ENCODE measurements at regions not wholly inside any gene's neighbourhood (a gene's known extent, or its start where the extent isn't known, plus 50 kb on each side); places are given as distances from the start of the nearest gene placed in this dataset.

GRCh38 chr20:52787216-52787615, 184.9 kb upstream of the TSHZ2 start:
- Histone ChIP-seq H3K4me3 (ENCODE audit: low read length in 2 of 2) (no peak overlapping the region), H3K36me3 (ENCODE audit: control insufficient read depth in 1 of 2, insufficient read depth in 2 of 2, low read length in 1 of 2) (no peaks in the 10 kb centered on the region), H3K27me3 (ENCODE audit: control insufficient read depth in 1 of 2, insufficient read depth in 2 of 2, low read length in 1 of 2) (no peaks in the 10 kb centered on the region), H3K27ac (ENCODE audit: low read depth in 1 of 2, low read length in 2 of 2) (no peak overlapping the region), H3K4me1 (ENCODE audit: control insufficient read depth in 1 of 2, insufficient read depth in 2 of 2, low read length in 2 of 2) (no peaks in the 10 kb centered on the region), H3K9me3 (ENCODE audit: control insufficient read depth, low read length) (no peaks in the 10 kb centered on the region)
- WGBS, 2 donors: 48 to 53% methylated on average over 3 of the region's 3 CpGs
- intact Hi-C loops (cut with DNase I): no loop called here
- ATAC-seq (ENCODE audit: low FRiP score) (no peak), DNase-seq (no peak)

DNA sequence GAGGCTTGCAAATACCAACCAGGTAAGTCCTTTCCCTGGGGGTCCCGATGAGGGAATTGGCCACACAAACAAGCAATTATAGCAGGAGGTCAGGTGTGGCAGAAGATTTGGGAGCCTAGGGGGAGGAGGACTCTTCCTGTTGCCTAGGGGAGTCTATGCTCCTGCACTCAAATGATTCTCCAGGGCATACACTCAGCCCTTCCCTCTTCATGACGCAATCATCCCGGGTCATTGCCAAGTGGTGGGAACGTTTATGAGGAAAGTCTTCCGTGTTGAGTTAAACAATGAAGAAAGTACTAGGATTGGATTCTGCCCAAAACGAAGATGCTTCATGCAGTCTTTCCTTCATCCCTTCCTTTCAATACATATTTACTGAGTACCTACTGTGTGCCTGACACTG, 186.5 kb upstream of the TSHZ2 start:
- ATAC-seq (ENCODE audit: low FRiP score): no peak

GRCh38 chr20:52783769-52784168, 188.4 kb upstream of the TSHZ2 start:
- WGBS, 2 donors: 67 to 74% methylated on average over 2 of the region's 2 CpGs
- no peak for ATAC-seq (ENCODE audit: low FRiP score)

More for the DNA sequence above, 186.5 kb upstream of the TSHZ2 start:
- Histone ChIP-seq H3K9me3 (ENCODE audit: control insufficient read depth, low read length) (no peaks in the 10 kb centered on the region), H3K4me3 (ENCODE audit: low read length in 2 of 2) (no peak overlapping the region), H3K36me3 (ENCODE audit: control insufficient read depth in 1 of 2, insufficient read depth in 2 of 2, low read length in 1 of 2) (no peaks in the 10 kb centered on the region), H3K4me1 (ENCODE audit: control insufficient read depth in 1 of 2, insufficient read depth in 2 of 2, low read length in 2 of 2) (no peaks in the 10 kb centered on the region), H3K27me3 (ENCODE audit: control insufficient read depth in 1 of 2, insufficient read depth in 2 of 2, low read length in 1 of 2) (no peaks in the 10 kb centered on the region), H3K27ac (ENCODE audit: low read depth in 1 of 2, low read length in 2 of 2) (no peak overlapping the region)
- peak in 1 of 2 donors; percentile 43 for DNase-seq
- intact Hi-C loops (cut with DNase I): no loop called here
- 76 to 81% methylated on average over 6 of the region's 6 CpGs for WGBS, 2 donors

GRCh38 chr20:52780462-52780861, 191.7 kb upstream of the TSHZ2 start:
- DNase-seq (no peak), ATAC-seq (ENCODE audit: low FRiP score) (no peak)
- H3K27me3 ChIP-seq (ENCODE audit: control insufficient read depth in 1 of 2, insufficient read depth in 2 of 2, low read length in 1 of 2): no peaks in the 10 kb centered on the region
- H3K4me1 ChIP-seq (ENCODE audit: control insufficient read depth in 1 of 2, insufficient read depth in 2 of 2, low read length in 2 of 2): no peaks in the 10 kb centered on the region
- H3K36me3 ChIP-seq (ENCODE audit: control insufficient read depth in 1 of 2, insufficient read depth in 2 of 2, low read length in 1 of 2): no peaks in the 10 kb centered on the region
- H3K9me3 ChIP-seq (ENCODE audit: control insufficient read depth, low read length): no peaks in the 10 kb centered on the region
- intact Hi-C loops (cut with DNase I): no loop called here
- H3K27ac ChIP-seq (ENCODE audit: low read depth in 1 of 2, low read length in 2 of 2): no peak overlapping the region
- no peak overlapping the region for H3K4me3 ChIP-seq (ENCODE audit: low read length in 2 of 2)
- WGBS, 2 donors: 33 to 50% methylated on average over 2 of the region's 2 CpGs

More at GRCh38 chr20:52783769-52784168, 188.4 kb upstream of the TSHZ2 start:
- Histone ChIP-seq H3K4me1 (ENCODE audit: control insufficient read depth in 1 of 2, insufficient read depth in 2 of 2, low read length in 2 of 2) (no peaks in the 10 kb centered on the region), H3K9me3 (ENCODE audit: control insufficient read depth, low read length) (no peaks in the 10 kb centered on the region), H3K36me3 (ENCODE audit: control insufficient read depth in 1 of 2, insufficient read depth in 2 of 2, low read length in 1 of 2) (no peaks in the 10 kb centered on the region), H3K4me3 (ENCODE audit: low read length in 2 of 2) (no peak overlapping the region), H3K27ac (ENCODE audit: low read depth in 1 of 2, low read length in 2 of 2) (no peak overlapping the region), H3K27me3 (ENCODE audit: control insufficient read depth in 1 of 2, insufficient read depth in 2 of 2, low read length in 1 of 2) (no peaks in the 10 kb centered on the region)
- DNase-seq: no peak
- intact Hi-C loops (cut with DNase I): loop anchor here in 1 of 2 donors (1.0 kb wide), 1 partner anchor 16 kb away; no protein-coding TSS in a partner anchor

DNA sequence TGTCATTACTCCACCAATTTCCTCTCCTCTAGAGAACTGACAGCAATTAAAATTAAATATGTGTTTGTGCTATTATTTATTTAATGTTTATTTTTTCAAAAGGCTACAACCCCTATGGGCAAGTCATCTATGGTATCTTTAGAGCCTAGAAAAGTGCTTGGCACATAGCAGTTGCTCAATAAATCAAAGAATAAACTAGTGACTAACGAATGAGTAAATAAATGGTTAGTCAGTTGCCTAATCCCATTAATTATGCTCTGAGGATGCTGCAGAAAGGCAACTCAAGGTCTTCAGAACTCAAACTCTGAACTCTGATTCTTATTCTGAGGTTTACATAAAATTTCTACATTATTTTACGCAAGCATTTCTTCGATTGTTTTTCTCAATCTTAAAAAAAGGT, 193.0 kb upstream of the TSHZ2 start:
- intact Hi-C loops (cut with DNase I): no loop called here
- DNase-seq: no peak
- no peaks in the 10 kb centered on the region for H3K27me3 ChIP-seq (ENCODE audit: control insufficient read depth in 1 of 2, insufficient read depth in 2 of 2, low read length in 1 of 2)
- H3K4me3 ChIP-seq (ENCODE audit: low read length in 2 of 2): no peak overlapping the region
- H3K9me3 ChIP-seq (ENCODE audit: control insufficient read depth, low read length): no peaks in the 10 kb centered on the region
- H3K4me1 ChIP-seq (ENCODE audit: control insufficient read depth in 1 of 2, insufficient read depth in 2 of 2, low read length in 2 of 2): no peaks in the 10 kb centered on the region
- no peak overlapping the region for H3K27ac ChIP-seq (ENCODE audit: low read depth in 1 of 2, low read length in 2 of 2)
- H3K36me3 ChIP-seq (ENCODE audit: control insufficient read depth in 1 of 2, insufficient read depth in 2 of 2, low read length in 1 of 2): no peaks in the 10 kb centered on the region
- no peak for ATAC-seq (ENCODE audit: low FRiP score)
- 83 to 84% methylated on average over 3 of the region's 3 CpGs for WGBS, 2 donors

DNA sequence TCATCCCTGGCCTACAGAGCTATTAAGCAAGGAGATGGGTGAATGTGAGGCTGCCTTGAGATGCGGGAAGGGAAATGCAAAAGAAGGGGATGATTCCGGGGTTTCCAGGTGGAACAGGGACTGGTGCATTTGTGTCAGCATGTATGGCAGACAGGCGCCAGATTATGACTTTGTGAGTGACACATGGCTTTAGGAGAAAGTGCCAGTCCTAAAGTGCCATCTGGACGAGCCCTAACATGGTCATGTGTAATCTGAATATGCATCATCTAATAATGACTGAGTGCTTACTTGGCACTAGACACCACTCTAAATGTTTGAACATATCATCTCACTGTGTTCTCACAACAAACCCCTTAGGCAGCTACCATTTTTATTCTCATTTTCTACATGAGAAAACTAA, 195.0 kb upstream of the TSHZ2 start:
- Histone ChIP-seq H3K4me3 (ENCODE audit: low read length in 2 of 2) (no peak overlapping the region), H3K27ac (ENCODE audit: low read depth in 1 of 2, low read length in 2 of 2) (no peak overlapping the region), H3K4me1 (ENCODE audit: control insufficient read depth in 1 of 2, insufficient read depth in 2 of 2, low read length in 2 of 2) (no peaks in the 10 kb centered on the region), H3K36me3 (ENCODE audit: control insufficient read depth in 1 of 2, insufficient read depth in 2 of 2, low read length in 1 of 2) (no peaks in the 10 kb centered on the region), H3K9me3 (ENCODE audit: control insufficient read depth, low read length) (no peaks in the 10 kb centered on the region), H3K27me3 (ENCODE audit: control insufficient read depth in 1 of 2, insufficient read depth in 2 of 2, low read length in 1 of 2) (no peaks in the 10 kb centered on the region)
- intact Hi-C loops (cut with DNase I): no loop called here
- 76 to 81% methylated on average over 4 of the region's 4 CpGs for WGBS, 2 donors
- no peak for ATAC-seq (ENCODE audit: low FRiP score)
- no peak for DNase-seq

DNA sequence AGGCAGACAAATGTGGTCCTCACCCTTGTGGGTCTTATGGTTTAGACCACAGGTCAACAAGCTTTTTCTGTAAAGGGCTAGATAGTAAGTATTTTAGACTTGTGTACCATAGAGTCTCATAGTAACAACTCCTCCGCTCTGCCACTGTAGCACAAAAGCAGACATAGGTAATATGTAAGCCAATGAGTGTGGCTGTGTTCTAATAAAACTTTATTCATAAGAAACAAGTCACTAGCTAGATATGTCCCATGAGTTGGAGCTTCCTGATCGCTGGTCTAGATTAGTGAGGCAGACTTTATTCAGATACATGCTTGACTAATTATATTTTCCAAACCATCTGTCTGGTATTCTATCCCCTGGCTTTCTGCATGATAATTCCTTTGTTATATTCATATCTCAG, 196.4 kb upstream of the TSHZ2 start:
- intact Hi-C loops (cut with DNase I): no loop called here
- no peaks in the 10 kb centered on the region for H3K36me3 ChIP-seq (ENCODE audit: control insufficient read depth in 1 of 2, insufficient read depth in 2 of 2, low read length in 1 of 2)
- DNase-seq: no peak
- H3K9me3 ChIP-seq (ENCODE audit: control insufficient read depth, low read length): no peaks in the 10 kb centered on the region
- H3K27me3 ChIP-seq (ENCODE audit: control insufficient read depth in 1 of 2, insufficient read depth in 2 of 2, low read length in 1 of 2): no peaks in the 10 kb centered on the region
- H3K4me1 ChIP-seq (ENCODE audit: control insufficient read depth in 1 of 2, insufficient read depth in 2 of 2, low read length in 2 of 2): no peaks in the 10 kb centered on the region
- H3K27ac ChIP-seq (ENCODE audit: low read depth in 1 of 2, low read length in 2 of 2): no peak overlapping the region
- no peak for ATAC-seq (ENCODE audit: low FRiP score)
- WGBS, 2 donors: 84 to 91% methylated on average over 2 of the region's 2 CpGs
- no peak overlapping the region for H3K4me3 ChIP-seq (ENCODE audit: low read length in 2 of 2)

GRCh38 chr20:52768694-52769093, 203.5 kb upstream of the TSHZ2 start:
- no peak for ATAC-seq (ENCODE audit: low FRiP score)
- H3K9me3 ChIP-seq (ENCODE audit: control insufficient read depth, low read length): peaks cover 2% of the 10 kb centered on the region
- WGBS, 2 donors: 13 to 22% methylated on average over 6 of the region's 6 CpGs

GRCh38 chr20:52766645-52767435, 205.3 kb upstream of the TSHZ2 start:
- H3K9me3 ChIP-seq (ENCODE audit: control insufficient read depth, low read length): peaks cover 2% of the 10 kb centered on the region
- DNase-seq (no peak), ATAC-seq (ENCODE audit: low FRiP score) (no peak)
- H3K4me3 ChIP-seq (ENCODE audit: low read length in 2 of 2): no peak overlapping the region
- H3K27me3 ChIP-seq (ENCODE audit: control insufficient read depth in 1 of 2, insufficient read depth in 2 of 2, low read length in 1 of 2): no peaks in the 10 kb centered on the region
- H3K27ac ChIP-seq (ENCODE audit: low read depth in 1 of 2, low read length in 2 of 2): no peak overlapping the region
- no peaks in the 10 kb centered on the region for H3K36me3 ChIP-seq (ENCODE audit: control insufficient read depth in 1 of 2, insufficient read depth in 2 of 2, low read length in 1 of 2)
- 42 to 50% methylated on average over 7 of the region's 7 CpGs for WGBS, 2 donors
- intact Hi-C loops (cut with DNase I): loop anchor here in 1 of 2 donors (1.0 kb wide), 1 partner anchor 17 kb away; no protein-coding TSS in a partner anchor
- H3K4me1 ChIP-seq (ENCODE audit: control insufficient read depth in 1 of 2, insufficient read depth in 2 of 2, low read length in 2 of 2): no peaks in the 10 kb centered on the region

More at GRCh38 chr20:52768694-52769093, 203.5 kb upstream of the TSHZ2 start:
- DNase-seq: no peak
- no peaks in the 10 kb centered on the region for H3K27me3 ChIP-seq (ENCODE audit: control insufficient read depth in 1 of 2, insufficient read depth in 2 of 2, low read length in 1 of 2)
- no peak overlapping the region for H3K4me3 ChIP-seq (ENCODE audit: low read length in 2 of 2)
- no peak overlapping the region for H3K27ac ChIP-seq (ENCODE audit: low read depth in 1 of 2, low read length in 2 of 2)
- H3K4me1 ChIP-seq (ENCODE audit: control insufficient read depth in 1 of 2, insufficient read depth in 2 of 2, low read length in 2 of 2): no peaks in the 10 kb centered on the region
- intact Hi-C loops (cut with DNase I): no loop called here
- H3K36me3 ChIP-seq (ENCODE audit: control insufficient read depth in 1 of 2, insufficient read depth in 2 of 2, low read length in 1 of 2): no peaks in the 10 kb centered on the region
